Fibroblast of mammary gland (primary cell): ENCODE measurements at regions not wholly inside any gene's neighbourhood (a gene's known extent, or its start where the extent isn't known, plus 50 kb on each side); places are given as distances from the start of the nearest gene placed in this dataset.

ENCODE experiments used
- DNase-seq: peaks from one replicate; pipeline ENCODE4 v3.0.0-alpha.2; 2010; ENCODE audit warnings: low read depth
- H3K4me3 ChIP-seq: 2 replicates; pipeline ENCODE4 v1.5.1; 2011; ENCODE audit warnings: low read depth, mild to moderate bottlenecking, low read length, moderate library complexity; ENCODE audit not compliant: control insufficient read depth
- TF ChIP-seq, protein P1 (sequence below): conservative IDR thresholded peaks from 2 replicates; pipeline ENCODE4 v1.5.1; 2011; ENCODE audit warnings: low read depth, low read length, inconsistent platforms; ENCODE audit not compliant: control insufficient read depth, insufficient read depth

- H3K4me3 ChIP-seq, result no peak overlapping the region
- TF ChIP-seq, protein P1, sequence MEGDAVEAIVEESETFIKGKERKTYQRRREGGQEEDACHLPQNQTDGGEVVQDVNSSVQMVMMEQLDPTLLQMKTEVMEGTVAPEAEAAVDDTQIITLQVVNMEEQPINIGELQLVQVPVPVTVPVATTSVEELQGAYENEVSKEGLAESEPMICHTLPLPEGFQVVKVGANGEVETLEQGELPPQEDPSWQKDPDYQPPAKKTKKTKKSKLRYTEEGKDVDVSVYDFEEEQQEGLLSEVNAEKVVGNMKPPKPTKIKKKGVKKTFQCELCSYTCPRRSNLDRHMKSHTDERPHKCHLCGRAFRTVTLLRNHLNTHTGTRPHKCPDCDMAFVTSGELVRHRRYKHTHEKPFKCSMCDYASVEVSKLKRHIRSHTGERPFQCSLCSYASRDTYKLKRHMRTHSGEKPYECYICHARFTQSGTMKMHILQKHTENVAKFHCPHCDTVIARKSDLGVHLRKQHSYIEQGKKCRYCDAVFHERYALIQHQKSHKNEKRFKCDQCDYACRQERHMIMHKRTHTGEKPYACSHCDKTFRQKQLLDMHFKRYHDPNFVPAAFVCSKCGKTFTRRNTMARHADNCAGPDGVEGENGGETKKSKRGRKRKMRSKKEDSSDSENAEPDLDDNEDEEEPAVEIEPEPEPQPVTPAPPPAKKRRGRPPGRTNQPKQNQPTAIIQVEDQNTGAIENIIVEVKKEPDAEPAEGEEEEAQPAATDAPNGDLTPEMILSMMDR, result no peak
- no peak for DNase-seq
Observed at GRCh38 chr3:28171962-28172361, 69.5 kb upstream of the CMC1 start.

- TF ChIP-seq, protein P1, result no peak
Observed at GRCh38 chr3:28172748-28173147, 68.7 kb upstream of the CMC1 start.

DNA sequence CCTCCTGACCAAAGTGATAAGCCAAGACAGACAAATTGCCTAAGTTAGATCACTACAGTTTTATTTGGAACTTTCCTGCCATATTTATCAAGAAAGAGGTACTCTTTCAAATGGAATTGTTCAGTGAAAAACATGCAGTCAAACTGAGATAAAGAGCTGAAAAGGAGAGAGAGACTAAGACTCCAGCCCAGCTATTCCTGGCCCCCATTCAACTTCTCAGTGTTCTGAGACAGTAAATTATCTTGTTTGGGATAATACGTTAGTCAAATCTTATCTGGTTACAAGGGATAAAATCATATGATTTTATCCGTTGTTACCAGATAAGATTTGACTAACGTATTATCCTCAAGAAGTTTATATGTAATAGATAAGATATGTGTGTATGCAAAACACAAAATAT, 67.6 kb upstream of the CMC1 start:
- no peak overlapping the region for H3K4me3 ChIP-seq
- DNase-seq, result no peak
- TF ChIP-seq, protein P1, result no peak

More at GRCh38 chr3:28172748-28173147, 68.7 kb upstream of the CMC1 start:
- H3K4me3 ChIP-seq, result no peak overlapping the region
- DNase-seq, result no peak

DNA sequence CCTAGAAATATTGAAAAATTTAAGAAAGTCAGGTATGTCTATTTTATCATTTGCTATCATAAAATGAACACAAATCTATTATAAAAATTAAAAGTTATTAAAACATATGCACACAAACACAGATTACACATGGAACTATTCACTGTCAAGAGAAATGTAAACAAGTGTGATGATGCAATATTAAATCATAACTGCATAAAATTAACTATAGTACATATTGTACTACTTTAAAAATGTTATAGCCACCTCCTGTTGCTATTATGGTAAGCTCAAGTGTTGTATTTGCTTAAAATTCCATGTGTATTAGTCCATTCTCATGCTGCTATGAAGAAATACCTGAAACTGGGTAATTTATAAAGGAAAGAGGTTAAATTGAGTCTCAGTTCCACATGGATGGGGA, 54.7 kb upstream of the CMC1 start:
- H3K4me3 ChIP-seq, result no peak overlapping the region
- no peak for DNase-seq
- TF ChIP-seq, protein P1, result no peak

GRCh38 chr3:28188686-28189085, 52.7 kb upstream of the CMC1 start:
- DNase-seq, result no peak
- TF ChIP-seq, protein P1, result no peak
- H3K4me3 ChIP-seq, result no peak overlapping the region

GRCh38 chr3:28191363-28191762, 50.1 kb upstream of the CMC1 start:
- DNase-seq, result peak; percentile 12
- no peak overlapping the region for H3K4me3 ChIP-seq
- TF ChIP-seq, protein P1, result no peak
